ES-I3 (cell line): ENCODE measurements at regions not wholly inside any gene's neighbourhood (a gene's known extent, or its start where the extent isn't known, plus 50 kb on each side); places are given as distances from the start of the nearest gene placed in this dataset.
"Not testable (repeated sequence)": the region's sequence is repeated elsewhere in the genome, so short reads cannot be mapped to it uniquely, and the experiment has no call there.

Source experiments
- H3K36me3 ChIP-seq: 2 replicates; pipeline ENCODE4 v1.6.1; 2013; ENCODE audit warnings: mild to moderate bottlenecking, low read length, control low read depth, moderate library complexity; ENCODE audit not compliant: insufficient read depth
- H3K4me1 ChIP-seq: 2 replicates; pipeline ENCODE4 v1.6.1; 2013; ENCODE audit warnings: mild to moderate bottlenecking, control low read depth, low read length; ENCODE audit not compliant: insufficient read depth
- H3K9ac ChIP-seq: 2 replicates; pipeline ENCODE4 v1.6.1; 2013; ENCODE audit warnings: low read depth, mild to moderate bottlenecking, low read length, moderate library complexity
- H3K9me3 ChIP-seq: 2 replicates; pipeline ENCODE4 v1.6.1; 2013; ENCODE audit warnings: mild to moderate bottlenecking, low read length, moderate library complexity; ENCODE audit not compliant: control insufficient read depth, insufficient read depth

DNA sequence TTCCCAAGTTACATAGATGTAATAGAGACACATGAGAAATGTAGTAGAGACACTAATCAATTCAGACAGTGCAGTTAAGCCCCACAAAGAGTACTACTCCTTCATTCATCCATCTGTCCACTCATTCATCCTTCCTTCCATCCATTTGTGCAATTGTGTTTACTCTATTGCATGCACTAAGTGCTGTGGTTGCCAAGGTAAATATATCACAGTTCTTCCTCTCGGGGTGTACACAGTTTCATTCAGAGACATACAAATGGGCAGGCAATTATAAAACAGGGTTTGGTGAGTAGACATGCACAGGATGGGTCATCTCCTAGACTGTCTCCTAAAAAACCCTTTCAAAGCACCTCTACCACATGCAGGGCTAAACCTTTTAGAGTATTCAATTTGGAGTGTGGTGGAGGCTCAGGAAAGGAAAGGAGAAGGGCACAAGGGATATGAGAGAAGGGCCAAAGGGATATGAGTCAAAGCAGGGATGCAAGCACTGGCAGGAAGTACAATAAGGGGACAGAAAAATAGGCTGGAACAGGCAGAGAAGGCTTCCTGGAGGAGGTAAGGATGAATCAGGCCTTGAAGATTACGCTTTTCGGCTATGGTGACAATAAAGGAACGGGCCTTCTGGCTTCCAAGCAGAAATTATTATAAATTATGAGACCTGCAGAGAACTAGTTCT is 153.6 kb upstream of the VKORC1L1 start:
- not testable (repeated sequence) for H3K9ac ChIP-seq, H3K36me3 ChIP-seq, H3K4me1 ChIP-seq, H3K9me3 ChIP-seq

DNA sequence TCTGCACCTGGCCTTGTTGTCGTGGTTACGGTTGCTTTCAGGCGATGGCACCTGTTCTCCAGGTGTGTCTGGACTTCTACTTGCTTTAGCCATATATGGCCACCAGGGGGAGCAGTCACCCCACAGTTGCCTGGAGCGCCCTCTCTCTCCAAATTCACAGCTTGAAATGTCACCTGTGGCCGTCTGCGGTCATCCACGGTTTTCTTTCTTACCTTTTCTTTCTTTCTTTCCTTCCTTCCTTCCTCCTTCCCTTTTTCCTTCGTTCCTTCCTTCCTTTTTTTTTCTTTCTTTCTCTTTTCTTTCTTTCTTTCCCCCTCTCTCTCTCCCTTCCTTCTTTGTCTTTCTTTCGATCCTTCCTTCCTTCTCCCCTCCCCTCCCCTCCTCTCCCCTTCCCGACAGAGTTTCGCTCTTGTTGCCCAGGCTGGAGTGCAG is 150.5 kb upstream of the VKORC1L1 start:
- H3K4me1 ChIP-seq = no peaks in the 10 kb centered on the region
- no peaks in the 10 kb centered on the region for H3K36me3 ChIP-seq
- no peak overlapping the region for H3K9ac ChIP-seq
- no peaks in the 10 kb centered on the region for H3K9me3 ChIP-seq

DNA sequence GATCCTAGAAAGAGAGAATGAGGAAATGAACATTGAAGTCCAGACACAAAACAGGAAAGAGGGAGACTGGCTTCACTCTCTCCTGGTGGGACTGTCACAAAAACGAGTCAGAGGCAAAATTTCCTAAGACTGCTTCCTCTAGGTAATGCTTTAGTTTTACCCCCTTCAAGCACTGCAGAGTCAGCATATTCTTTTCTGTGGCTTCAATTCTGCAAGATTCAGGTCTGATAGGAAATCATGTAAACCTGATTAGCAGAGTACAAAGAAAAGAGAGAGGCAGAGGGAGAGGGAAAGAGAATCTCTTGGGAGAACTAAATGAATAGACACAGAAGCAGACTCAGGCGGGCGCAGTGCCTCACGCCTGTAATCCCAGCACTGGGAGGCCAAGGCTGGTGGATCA is 145.7 kb upstream of the VKORC1L1 start:
- H3K36me3 ChIP-seq, H3K9ac ChIP-seq, H3K9me3 ChIP-seq, H3K4me1 ChIP-seq: not testable (repeated sequence)

DNA sequence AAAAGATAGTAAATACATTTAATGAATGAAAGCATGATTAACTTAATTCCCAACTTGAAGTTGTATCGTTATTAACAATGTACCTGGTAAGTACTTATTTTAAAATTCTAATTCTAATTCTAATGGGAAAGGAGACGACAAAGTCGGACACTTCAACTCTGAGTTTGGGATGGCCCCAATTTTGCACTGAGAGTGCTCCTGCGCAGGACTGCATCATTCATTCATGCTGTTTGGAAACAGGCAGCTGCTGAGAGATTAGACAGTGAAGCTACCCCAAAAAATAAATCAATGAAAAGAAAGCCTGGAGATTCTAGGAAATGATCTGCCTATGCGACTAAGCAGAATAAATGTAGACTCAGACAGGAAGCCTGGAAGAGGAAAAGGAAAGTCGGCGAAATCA is 141.7 kb upstream of the VKORC1L1 start:
- Histone ChIP-seq H3K4me1 (no peaks in the 10 kb centered on the region), H3K9me3 (no peaks in the 10 kb centered on the region), H3K36me3 (no peaks in the 10 kb centered on the region), H3K9ac (peak overlapping the region; percentile 65)

DNA sequence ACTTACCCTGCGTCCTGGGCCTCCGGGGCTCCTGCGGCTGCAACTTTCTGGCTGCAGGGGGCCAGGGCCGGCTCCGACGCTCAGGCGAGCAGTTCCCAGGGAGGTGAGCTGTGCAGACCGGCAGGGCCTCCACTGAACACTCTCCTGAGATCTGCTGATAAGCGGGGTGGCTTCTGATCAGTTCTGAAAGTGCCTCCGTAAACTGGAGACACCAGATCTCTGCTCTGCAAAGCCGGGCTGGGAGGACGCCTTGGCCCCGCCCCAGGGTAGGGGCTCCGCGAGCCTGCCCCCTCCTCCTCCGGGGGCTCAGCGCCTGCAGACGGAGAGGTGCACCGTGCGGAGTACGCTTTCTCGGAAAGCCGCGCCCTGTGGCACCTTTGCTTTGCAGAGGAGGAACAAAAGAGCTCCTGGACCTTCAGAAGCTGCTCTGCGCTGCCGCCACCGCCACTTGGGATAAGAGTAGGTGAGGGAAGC is 141.3 kb upstream of the VKORC1L1 start:
- Histone ChIP-seq H3K4me1 (no peaks in the 10 kb centered on the region), H3K9me3 (no peaks in the 10 kb centered on the region), H3K9ac (peak overlapping the region; percentile 65), H3K36me3 (no peaks in the 10 kb centered on the region)

DNA sequence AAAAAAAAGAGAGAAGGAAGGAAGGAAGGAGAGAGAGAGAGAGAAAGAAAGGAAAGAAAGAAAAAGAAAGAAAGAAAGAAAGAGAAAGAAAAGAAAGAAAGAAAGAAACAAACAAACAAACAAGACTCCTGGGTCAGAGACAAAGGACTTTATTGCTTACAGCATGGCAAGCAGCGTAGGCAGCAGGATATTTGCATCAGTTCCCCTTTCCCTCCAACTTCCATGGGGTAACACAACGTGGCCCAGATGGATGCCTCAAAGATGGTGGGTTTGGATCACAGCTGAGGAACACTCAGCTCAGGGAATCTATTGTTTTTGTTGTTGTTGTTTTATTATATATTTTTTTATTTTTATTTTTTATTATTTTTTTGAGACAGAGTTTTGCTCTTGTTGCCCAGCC is 128.5 kb upstream of the VKORC1L1 start:
- Histone ChIP-seq H3K9ac (no peak overlapping the region), H3K9me3 (no peaks in the 10 kb centered on the region), H3K4me1 (no peaks in the 10 kb centered on the region), H3K36me3 (0 out of 2 replicates have a peak, but pooled peaks cover 5% of the 10 kb centered on the region)

DNA sequence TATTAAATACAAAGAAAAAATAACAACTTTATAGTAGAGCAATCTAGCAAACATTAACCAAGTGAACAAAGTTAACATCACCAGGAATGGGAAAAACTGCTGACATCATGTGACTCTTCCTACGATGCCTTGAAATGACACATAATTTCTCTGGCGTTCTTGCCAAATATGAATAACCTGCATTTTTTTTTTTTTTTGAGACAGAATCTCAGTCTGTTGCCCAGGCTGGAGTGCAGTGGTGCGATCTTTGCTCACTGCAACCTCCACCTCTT is 126.5 kb upstream of the VKORC1L1 start:
- no peak overlapping the region for H3K9ac ChIP-seq
- no peaks in the 10 kb centered on the region for H3K4me1 ChIP-seq
- H3K9me3 ChIP-seq = no peaks in the 10 kb centered on the region
- no peaks in the 10 kb centered on the region for H3K36me3 ChIP-seq

DNA sequence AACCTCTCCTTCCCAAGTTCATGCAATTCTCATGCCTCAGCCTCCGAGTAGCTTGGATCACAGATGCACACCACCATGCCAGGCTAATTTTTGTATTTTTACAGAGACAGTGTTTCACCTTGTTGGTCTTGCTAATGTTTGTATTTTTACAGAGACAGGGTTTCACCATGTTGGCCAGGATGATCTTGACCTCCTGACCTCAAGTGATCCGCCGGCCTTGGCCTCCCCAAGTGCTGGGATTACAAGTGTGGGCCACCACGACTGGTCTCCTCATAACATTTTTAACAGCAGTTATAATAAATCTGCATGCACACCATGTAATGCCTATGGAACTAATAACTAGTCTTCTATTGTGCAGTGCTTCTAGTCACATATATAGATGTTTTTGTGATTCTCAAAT is 123.8 kb upstream of the VKORC1L1 start:
- H3K9ac ChIP-seq = no peak overlapping the region
- H3K9me3 ChIP-seq = no peaks in the 10 kb centered on the region
- no peaks in the 10 kb centered on the region for H3K4me1 ChIP-seq
- H3K36me3 ChIP-seq = peaks cover 6% of the 10 kb centered on the region; the same call in 1 of the 2 replicates

DNA sequence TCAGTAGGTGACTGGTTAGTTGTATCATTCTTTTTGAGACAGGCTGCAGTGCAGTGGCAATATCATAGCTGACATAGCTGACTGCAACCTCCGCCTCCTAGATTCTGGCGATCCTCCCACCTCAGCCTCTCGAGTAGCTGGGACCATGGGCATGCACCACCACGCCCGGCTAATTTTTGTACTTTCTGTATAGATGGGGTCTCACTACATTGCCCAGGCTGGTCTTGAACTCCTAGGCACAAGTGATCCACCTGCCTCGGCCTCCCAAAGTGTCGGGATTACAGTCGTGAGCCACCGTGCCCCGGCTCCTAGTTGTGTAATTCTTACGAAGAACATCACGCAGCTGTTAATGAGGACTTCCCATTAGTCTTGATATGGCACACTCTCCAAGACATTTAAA is 123.4 kb upstream of the VKORC1L1 start:
- Histone ChIP-seq H3K9me3 (no peaks in the 10 kb centered on the region), H3K36me3 (peaks cover 6% of the 10 kb centered on the region; the same call in 1 of the 2 replicates), H3K4me1 (no peaks in the 10 kb centered on the region), H3K9ac (no peak overlapping the region; the same call in 1 of the 2 replicates)

DNA sequence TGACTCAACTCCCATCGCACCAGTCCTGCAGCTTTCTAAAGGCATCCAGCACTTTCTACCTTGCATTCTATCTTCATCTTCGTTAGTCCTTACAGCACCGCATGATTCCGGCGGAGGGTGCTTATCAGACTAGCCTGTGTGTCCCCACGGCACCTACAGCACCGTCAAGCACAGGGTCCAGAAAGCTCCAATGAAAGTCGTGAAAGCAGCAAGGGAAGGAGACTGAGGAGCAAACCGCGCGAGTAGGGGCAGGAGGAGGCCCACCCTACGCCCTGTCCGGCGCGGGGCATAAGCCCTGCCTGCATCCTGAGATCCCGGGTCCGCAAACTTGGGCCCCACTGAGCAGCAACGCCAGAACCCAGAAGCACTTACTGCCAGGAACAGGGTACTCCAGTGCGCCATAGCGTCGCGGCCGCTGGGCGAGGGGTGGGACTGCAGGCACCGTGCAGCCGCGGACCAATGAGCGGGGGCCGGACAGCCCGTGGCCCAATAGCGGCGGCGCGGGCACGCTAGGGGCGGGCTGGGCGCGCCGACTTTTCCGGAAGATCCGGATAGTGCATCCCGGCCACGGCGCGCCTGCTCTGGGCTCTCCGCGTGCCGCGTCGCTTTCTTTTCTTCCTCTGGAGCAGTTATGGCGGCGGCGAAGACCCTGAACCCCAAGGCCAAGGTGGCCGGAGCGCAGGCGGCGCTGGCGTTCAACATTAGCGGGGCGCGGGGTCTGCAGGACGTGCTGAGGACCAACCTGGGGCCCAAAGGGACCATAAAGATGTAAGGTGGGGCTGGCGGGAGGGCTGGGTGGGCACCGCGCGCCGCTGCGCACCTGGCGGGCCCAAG is 122.1 kb upstream of the VKORC1L1 start:
- peaks cover 6% of the 10 kb centered on the region; the same call in 1 of the 2 replicates for H3K36me3 ChIP-seq
- H3K4me1 ChIP-seq = no peaks in the 10 kb centered on the region
- peak overlapping the region; percentile 92 for H3K9ac ChIP-seq
- H3K9me3 ChIP-seq = no peaks in the 10 kb centered on the region

DNA sequence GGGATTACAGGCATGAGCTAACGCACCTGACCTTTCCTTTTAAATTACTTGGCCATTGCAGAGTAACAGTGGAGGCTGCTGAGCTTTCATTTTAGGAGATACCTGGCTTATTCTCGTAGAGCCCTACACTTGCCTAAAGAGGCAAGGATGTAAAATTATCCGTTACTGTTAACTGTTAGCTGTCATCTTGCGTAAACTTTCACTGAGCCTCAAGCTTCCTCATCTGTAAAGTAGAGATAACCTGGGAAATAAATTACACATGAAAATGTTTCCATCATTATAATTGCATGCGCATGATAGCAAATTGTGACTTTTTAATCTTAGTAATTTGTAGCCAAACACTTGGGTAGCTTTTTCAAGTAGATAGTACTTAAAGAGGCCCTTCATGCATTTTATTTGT is 118.8 kb upstream of the VKORC1L1 start:
- not testable (repeated sequence) for H3K9ac ChIP-seq, H3K9me3 ChIP-seq, H3K36me3 ChIP-seq, H3K4me1 ChIP-seq

DNA sequence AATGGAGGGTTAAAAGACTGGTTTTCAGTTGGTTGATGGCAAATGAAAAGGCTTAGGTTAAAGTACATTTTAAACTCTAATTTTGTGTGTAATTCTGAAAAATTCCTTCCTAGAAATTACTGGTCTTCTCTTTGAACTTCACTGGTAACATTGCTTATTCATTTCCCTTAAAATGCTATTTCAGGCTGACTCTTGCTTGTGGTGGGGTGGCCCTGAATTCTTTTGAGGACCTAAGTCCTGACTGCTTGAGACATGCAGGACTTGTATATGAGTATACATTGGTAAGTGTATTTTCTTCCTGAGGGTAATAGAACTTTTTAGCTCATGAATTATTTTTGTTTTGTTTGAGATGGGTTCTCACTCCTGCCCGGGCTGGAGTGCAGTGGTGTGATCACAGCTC is 113.9 kb upstream of the VKORC1L1 start:
- H3K9me3 ChIP-seq, H3K36me3 ChIP-seq, H3K4me1 ChIP-seq, H3K9ac ChIP-seq: not testable (repeated sequence)

DNA sequence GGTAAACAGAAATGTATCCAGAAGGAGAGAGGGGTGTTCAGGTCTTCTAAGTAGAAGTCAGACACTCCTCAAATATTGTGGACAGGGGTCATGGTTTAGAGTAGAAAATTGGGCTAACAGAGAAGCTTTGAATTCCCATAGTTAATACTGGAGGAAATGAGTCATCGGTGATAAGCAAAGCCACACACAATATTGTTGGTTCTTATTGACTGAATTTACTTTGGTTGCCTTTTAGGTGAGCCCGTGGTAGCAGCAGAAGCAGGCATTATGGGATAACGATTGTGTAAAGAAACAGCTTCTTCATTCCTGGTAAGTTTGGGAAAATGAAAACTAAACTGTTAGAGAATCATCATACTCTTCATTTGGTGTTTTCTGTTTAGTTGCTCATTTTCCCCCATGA is 110.2 kb upstream of the VKORC1L1 start:
- not testable (repeated sequence) for H3K9ac ChIP-seq, H3K4me1 ChIP-seq, H3K9me3 ChIP-seq, H3K36me3 ChIP-seq

DNA sequence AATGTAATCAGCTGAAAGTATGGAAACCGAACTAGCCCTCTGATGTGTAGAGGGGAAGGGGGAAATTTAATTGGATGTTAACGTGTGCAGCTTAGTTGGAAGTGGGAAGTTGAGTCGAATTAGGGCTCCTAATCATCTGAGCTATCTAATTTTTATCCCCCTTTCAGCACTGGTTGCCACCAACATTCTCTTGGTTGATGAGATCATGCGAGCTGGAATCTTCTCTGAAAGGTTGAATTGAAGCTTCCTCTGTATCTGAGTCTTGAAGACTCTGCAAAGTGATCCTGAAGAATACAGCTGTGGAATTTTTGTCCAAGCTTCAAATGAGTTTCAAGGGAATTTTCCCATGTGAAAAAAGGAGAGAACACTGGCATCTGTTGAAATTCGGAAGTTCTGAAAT is 109.8 kb upstream of the VKORC1L1 start:
- not testable (repeated sequence) for H3K9me3 ChIP-seq, H3K9ac ChIP-seq, H3K36me3 ChIP-seq, H3K4me1 ChIP-seq

DNA sequence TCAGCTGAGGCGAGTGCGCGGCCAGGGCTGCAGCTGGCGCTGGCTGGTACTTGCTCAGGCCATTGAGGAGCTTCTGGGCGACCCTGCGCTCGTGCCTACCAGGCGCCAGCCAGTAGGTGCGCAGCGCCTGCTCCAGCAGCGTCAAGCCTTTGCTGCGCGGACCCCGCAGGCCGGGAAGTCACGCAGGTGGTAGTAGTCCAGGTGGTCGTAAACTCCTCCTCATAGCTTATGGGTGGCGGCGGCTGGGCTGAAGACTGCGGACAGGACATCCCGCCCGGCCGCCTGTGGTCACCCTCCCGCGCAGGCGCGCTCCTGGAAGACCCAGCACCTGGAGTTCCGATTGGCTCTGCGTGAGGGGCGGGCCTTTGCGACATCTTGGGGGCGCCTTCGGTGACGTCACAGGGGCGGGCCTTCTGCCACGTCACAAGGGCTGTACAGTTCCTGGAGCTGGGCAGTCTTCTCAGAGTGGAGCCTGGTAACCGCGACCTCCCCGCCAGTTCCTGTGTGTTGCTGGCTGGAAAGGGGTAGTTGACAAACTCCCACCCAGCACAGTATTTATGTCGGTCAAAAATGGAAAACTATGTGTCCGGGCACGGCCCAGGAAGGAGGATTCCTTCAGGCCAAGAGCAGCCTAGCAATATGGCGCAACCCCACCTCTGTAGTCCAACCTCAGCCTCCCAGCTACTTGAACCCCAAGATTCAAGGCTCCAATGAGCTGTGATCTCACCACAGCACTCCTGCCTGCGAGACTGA is 102.2 kb upstream of the VKORC1L1 start:
- H3K4me1 ChIP-seq, H3K36me3 ChIP-seq, H3K9me3 ChIP-seq: not testable (repeated sequence)
- H3K9ac ChIP-seq = peak overlapping the region; percentile 96; the same call in 1 of the 2 replicates
